ENCODE measurements at regions not wholly inside any gene's neighbourhood (a gene's known extent, or its start where the extent isn't known, plus 50 kb on each side); places are given as distances from the start of the nearest gene placed in this dataset.

DNA sequence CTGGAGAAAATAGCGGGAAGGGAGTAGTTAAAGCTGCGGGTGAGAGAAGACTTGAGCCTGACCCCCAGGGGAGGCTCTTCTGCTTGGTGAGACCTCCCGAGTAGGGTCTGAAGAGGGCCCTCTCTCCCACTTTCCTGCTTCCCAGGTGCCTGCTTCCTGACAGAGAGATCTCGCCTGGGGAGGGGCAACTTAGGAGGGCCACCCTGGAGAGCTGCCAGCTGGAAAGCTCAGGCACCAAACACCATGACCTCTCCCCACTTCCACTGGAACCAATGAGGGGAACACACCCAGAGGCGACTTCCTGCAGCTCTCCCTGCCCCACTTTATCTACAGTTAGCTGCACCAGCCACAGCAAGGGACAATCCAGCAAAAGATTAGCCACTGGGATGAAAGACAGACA, 208.0 kb downstream of the TBXT start:
- TF ChIP-seq, protein P1, sequence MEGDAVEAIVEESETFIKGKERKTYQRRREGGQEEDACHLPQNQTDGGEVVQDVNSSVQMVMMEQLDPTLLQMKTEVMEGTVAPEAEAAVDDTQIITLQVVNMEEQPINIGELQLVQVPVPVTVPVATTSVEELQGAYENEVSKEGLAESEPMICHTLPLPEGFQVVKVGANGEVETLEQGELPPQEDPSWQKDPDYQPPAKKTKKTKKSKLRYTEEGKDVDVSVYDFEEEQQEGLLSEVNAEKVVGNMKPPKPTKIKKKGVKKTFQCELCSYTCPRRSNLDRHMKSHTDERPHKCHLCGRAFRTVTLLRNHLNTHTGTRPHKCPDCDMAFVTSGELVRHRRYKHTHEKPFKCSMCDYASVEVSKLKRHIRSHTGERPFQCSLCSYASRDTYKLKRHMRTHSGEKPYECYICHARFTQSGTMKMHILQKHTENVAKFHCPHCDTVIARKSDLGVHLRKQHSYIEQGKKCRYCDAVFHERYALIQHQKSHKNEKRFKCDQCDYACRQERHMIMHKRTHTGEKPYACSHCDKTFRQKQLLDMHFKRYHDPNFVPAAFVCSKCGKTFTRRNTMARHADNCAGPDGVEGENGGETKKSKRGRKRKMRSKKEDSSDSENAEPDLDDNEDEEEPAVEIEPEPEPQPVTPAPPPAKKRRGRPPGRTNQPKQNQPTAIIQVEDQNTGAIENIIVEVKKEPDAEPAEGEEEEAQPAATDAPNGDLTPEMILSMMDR (IDR thresholded peaks at IDR 0.05; ENCODE audit: poor library complexity, severe bottlenecking): no peak
- TF ChIP-seq RAD21 (conservative IDR thresholded peaks at IDR 0.05) (no peak), EP300 (conservative IDR thresholded peaks at IDR 0.05; ENCODE audit: poor library complexity, severe bottlenecking) (no peak), EZH2 (IDR thresholded peaks at IDR 0.05; ENCODE audit: borderline replicate concordance, insufficient read depth, low read length, poor library complexity, severe bottlenecking) (no peak), MXI1 (conservative IDR thresholded peaks at IDR 0.05; ENCODE audit: poor library complexity, severe bottlenecking) (no peak), POLR2AphosphoS5 (IDR thresholded peaks at IDR 0.05) (no peak), TAF1 (IDR thresholded peaks at IDR 0.05; ENCODE audit: low read depth) (no peak), SMC3 (conservative IDR thresholded peaks at IDR 0.05; ENCODE audit: poor library complexity) (no peak)
- TF ChIP-seq, protein P2, sequence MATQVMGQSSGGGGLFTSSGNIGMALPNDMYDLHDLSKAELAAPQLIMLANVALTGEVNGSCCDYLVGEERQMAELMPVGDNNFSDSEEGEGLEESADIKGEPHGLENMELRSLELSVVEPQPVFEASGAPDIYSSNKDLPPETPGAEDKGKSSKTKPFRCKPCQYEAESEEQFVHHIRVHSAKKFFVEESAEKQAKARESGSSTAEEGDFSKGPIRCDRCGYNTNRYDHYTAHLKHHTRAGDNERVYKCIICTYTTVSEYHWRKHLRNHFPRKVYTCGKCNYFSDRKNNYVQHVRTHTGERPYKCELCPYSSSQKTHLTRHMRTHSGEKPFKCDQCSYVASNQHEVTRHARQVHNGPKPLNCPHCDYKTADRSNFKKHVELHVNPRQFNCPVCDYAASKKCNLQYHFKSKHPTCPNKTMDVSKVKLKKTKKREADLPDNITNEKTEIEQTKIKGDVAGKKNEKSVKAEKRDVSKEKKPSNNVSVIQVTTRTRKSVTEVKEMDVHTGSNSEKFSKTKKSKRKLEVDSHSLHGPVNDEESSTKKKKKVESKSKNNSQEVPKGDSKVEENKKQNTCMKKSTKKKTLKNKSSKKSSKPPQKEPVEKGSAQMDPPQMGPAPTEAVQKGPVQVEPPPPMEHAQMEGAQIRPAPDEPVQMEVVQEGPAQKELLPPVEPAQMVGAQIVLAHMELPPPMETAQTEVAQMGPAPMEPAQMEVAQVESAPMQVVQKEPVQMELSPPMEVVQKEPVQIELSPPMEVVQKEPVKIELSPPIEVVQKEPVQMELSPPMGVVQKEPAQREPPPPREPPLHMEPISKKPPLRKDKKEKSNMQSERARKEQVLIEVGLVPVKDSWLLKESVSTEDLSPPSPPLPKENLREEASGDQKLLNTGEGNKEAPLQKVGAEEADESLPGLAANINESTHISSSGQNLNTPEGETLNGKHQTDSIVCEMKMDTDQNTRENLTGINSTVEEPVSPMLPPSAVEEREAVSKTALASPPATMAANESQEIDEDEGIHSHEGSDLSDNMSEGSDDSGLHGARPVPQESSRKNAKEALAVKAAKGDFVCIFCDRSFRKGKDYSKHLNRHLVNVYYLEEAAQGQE (IDR thresholded peaks at IDR 0.05; ENCODE audit: borderline replicate concordance): no peak

Data from neural cell (in vitro differentiated cells).